Transverse colon (tissue), 4 donors: ENCODE measurements at regions not wholly inside any gene's neighbourhood (a gene's known extent, or its start where the extent isn't known, plus 50 kb on each side); places are given as distances from the start of the nearest gene placed in this dataset.

Experiments
- DNase-seq: peaks from one replicate; pipeline ENCODE4 v3.0.0-alpha.2; 2019
- H3K27ac ChIP-seq, 4 donors: fragments of 200-600 bp; sonication (generic); 2 replicates each; pipeline ENCODE4 v1.5.1; 2016 to 2018; ENCODE audit warnings: inconsistent platforms in 4 of 4
- H3K27me3 ChIP-seq: fragments of 200-600 bp; sonication (generic); 2 replicates; pipeline ENCODE4 v1.5.1; 2017; ENCODE audit warnings: inconsistent platforms
- H3K36me3 ChIP-seq, 4 donors: fragments of 200-600 bp; sonication (generic); 2 replicates each; pipeline ENCODE4 v1.5.1; 2017 to 2019; ENCODE audit warnings: inconsistent platforms in 4 of 4
- H3K4me1 ChIP-seq, 4 donors: fragments of 200-600 bp; sonication (generic); 2 replicates each; pipeline ENCODE4 v1.5.1; 2017 to 2020; ENCODE audit warnings: inconsistent platforms in 4 of 4
- H3K4me3 ChIP-seq, 4 donors: fragments of 200-600 bp; sonication (generic); 1 replicate in 1 of 4; 2 replicates in 3 of 4; pipeline versions ENCODE4 v1.5.1 to v1.6.1; 2017 to 2019; ENCODE audit warnings: inconsistent platforms in 4 of 4
- H3K9me3 ChIP-seq, 2 donors: fragments of 200-600 bp; sonication (generic); 2 replicates each; pipeline ENCODE4 v1.5.1; 2017 to 2019; ENCODE audit warnings: inconsistent platforms in 2 of 2
- CTCF ChIP-seq, 5 experiments: fragments of 200-600 bp in 3 of 5; fragments of 450-650 bp in 2 of 5; sonication (generic) in 3 of 5; IDR thresholded peaks; 1 replicate in 2 of 5; 2 replicates in 3 of 5; pipeline ENCODE4 v1.5.1; 2016 to 2017; ENCODE audit warnings: antibody characterized with exemption in 5 of 5, inconsistent platforms in 3 of 5, mild to moderate bottlenecking in 2 of 5, moderate library complexity in 1 of 5
- EP300 ChIP-seq: sonication (generic); formaldehyde crosslinking; IDR thresholded peaks from one replicate; pipeline ENCODE4 v1.6.1; 2017; ENCODE audit warnings: antibody characterized with exemption, low read depth
- POLR2A ChIP-seq: fragments of 450-650 bp; IDR thresholded peaks from one replicate; pipeline ENCODE4 v1.6.1; 2016; ENCODE audit warnings: antibody characterized with exemption, mild to moderate bottlenecking, moderate library complexity
- POLR2AphosphoS5 ChIP-seq, 3 donors: sonication (generic); formaldehyde crosslinking; IDR thresholded peaks; one replicate each; pipeline ENCODE4 v1.6.1; 2016; ENCODE audit warnings: antibody characterized with exemption in 3 of 3
- WGBS, 2 donors: methylation state at CpG; one replicate each; pipeline ENCODE4 v1.1.5; 2018; ENCODE audit warnings: low coverage in 1 of 2; 5-methylcytosine and 5-hydroxymethylcytosine counted together
- in situ Hi-C, 4 donors: fragments of 200-750 bp; cut with MboI; loops; one replicate each; pipeline versions ENCODE4 v1.15.0 to v1.15.1; 2017; ENCODE audit warnings: low sequenced_read_pairs in 3 of 4, low pct_ligation_motif_present in 1 of 4, low pct_unique_long_range_greater_than_20kb in 1 of 4
- intact Hi-C: fragments of 100-400 bp; cut with DNase I; formaldehyde crosslinking; loops from one replicate; pipeline ENCODE4 v1.15.1; 2023; ENCODE audit warnings: low total_unique reads

- TF ChIP-seq POLR2A (no peak), CTCF (IDR thresholded peaks at IDR 0.05) (no peak), EP300 (no peak), POLR2AphosphoS5 (IDR thresholded peaks at IDR 0.05) (no peak)
- H3K36me3 ChIP-seq: no peaks in the 10 kb centered on the region
- no peak overlapping the region for H3K4me3 ChIP-seq
- no peaks in the 10 kb centered on the region for H3K4me1 ChIP-seq
- DNase-seq: no peak
- intact Hi-C loops: no loop called here
- no peaks in the 10 kb centered on the region for H3K27me3 ChIP-seq
- in situ Hi-C loops: no loop called here
- no peak overlapping the region for H3K27ac ChIP-seq
- 54 to 75% methylated on average over 1 of the region's 1 CpG for whole genome bisulfite sequencing, 2 donors
- H3K9me3 ChIP-seq: peaks cover 2 to 9% of the 10 kb centered on the region in 2 donors
Measured at GRCh38 chr1:219000631-219001030, 173.0 kb upstream of the LYPLAL1 start.

- in situ Hi-C loops: no loop called here
Measured at GRCh38 chr1:219010720-219011119, 163.0 kb upstream of the LYPLAL1 start.

GRCh38 chr1:219020386-219020785, 153.3 kb upstream of the LYPLAL1 start:
- no peak for DNase-seq
- TF ChIP-seq EP300: no peak
- TF ChIP-seq CTCF (IDR thresholded peaks at IDR 0.05): no peak
- TF ChIP-seq POLR2A: no peak
- TF ChIP-seq POLR2AphosphoS5 (IDR thresholded peaks at IDR 0.05): no peak
- 69 to 82% methylated on average over 2 of the region's 2 CpGs for WGBS, 2 donors
- in situ Hi-C loops: no loop called here
- intact Hi-C loops: no loop called here
- Histone ChIP-seq H3K27ac (no peak overlapping the region), H3K4me1 (no peaks in the 10 kb centered on the region), H3K36me3 (no peaks in the 10 kb centered on the region), H3K9me3 (no peaks in the 10 kb centered on the region), H3K27me3 (no peaks in the 10 kb centered on the region), H3K4me3 (no peak overlapping the region)

More at GRCh38 chr1:219010720-219011119, 163.0 kb upstream of the LYPLAL1 start:
- H3K36me3 ChIP-seq: no peaks in the 10 kb centered on the region
- no peaks in the 10 kb centered on the region for H3K4me1 ChIP-seq
- H3K9me3 ChIP-seq: peaks cover 0 to 4% of the 10 kb centered on the region in 2 donors
- TF ChIP-seq EP300 (no peak), POLR2AphosphoS5 (IDR thresholded peaks at IDR 0.05) (no peak), CTCF (IDR thresholded peaks at IDR 0.05) (no peak), POLR2A (no peak)
- intact Hi-C loops: no loop called here
- 78 to 89% methylated on average over 2 of the region's 2 CpGs for WGBS, 2 donors
- H3K27ac ChIP-seq: no peak overlapping the region
- no peak overlapping the region for H3K4me3 ChIP-seq
- no peaks in the 10 kb centered on the region for H3K27me3 ChIP-seq
- no peak for DNase-seq

- Histone ChIP-seq H3K27ac (no peak overlapping the region), H3K4me1 (no peaks in the 10 kb centered on the region), H3K36me3 (no peaks in the 10 kb centered on the region), H3K4me3 (no peak overlapping the region), H3K9me3 (no peaks in the 10 kb centered on the region), H3K27me3 (no peaks in the 10 kb centered on the region)
- intact Hi-C loops (no loop called here), in situ Hi-C loops (no loop called here)
- DNase-seq: no peak
- TF ChIP-seq CTCF (IDR thresholded peaks at IDR 0.05) (no peak), EP300 (no peak), POLR2A (no peak), POLR2AphosphoS5 (IDR thresholded peaks at IDR 0.05) (no peak)
Measured at GRCh38 chr1:219020846-219021245, 152.8 kb upstream of the LYPLAL1 start.
